Endothelial cell of umbilical vein (primary cell): ENCODE measurements at regions not wholly inside any gene's neighbourhood (a gene's known extent, or its start where the extent isn't known, plus 50 kb on each side); places are given as distances from the start of the nearest gene placed in this dataset.

Experiments
- BruUV-seq: library from RNA; stranded (reverse); fragments of 400-500 nt; replicated peaks from 2 replicates; lab custom pipeline; 2021; lab: Mats Ljungman, UMichigan
- CTCF ChIA-PET: fragments of 300-600, 350-600 bp; sonication (Branson Sonifier 250); formaldehyde crosslinking; loops from one replicate; lab custom pipeline; 2021; ENCODE audit warnings: antibody characterized with exemption, inconsistent platforms; lab: Charles Lee
- POLR2A ChIA-PET: fragments of 300-600, 350-600 bp; sonication (Branson Sonifier 250); formaldehyde crosslinking; loops from one replicate; lab custom pipeline; 2021; ENCODE audit warnings: antibody characterized with exemption, inconsistent platforms; lab: Charles Lee
- DNase-seq: peaks from one replicate; pipeline ENCODE4 v3.0.0-alpha.2; 2011; ENCODE audit warnings: low read depth, low spot score
- FAIRE-seq: peaks from 2 replicates; lab custom pipeline; 2011; peaks lifted over from hg19 to GRCh38; lab: Jason Lieb, UNC
- H2AFZ ChIP-seq: 2 replicates; pipeline ENCODE4 v1.6.0; 2012; ENCODE audit warnings: low read depth, low read length, control low read depth, inconsistent platforms
- H3K27ac ChIP-seq: 2 replicates; pipeline ENCODE4 v1.5.1; 2011; ENCODE audit warnings: low read depth, mild to moderate bottlenecking, control low read depth, low read length, moderate library complexity; ENCODE audit not compliant: insufficient read depth
- H3K27me3 ChIP-seq, 2 experiments: 2 replicates each; pipeline versions ENCODE4 v1.6.0 to v1.6.1; 2011; ENCODE audit warnings: low read length in 2 of 2, mixed read lengths in 1 of 2; ENCODE audit not compliant: control insufficient read depth in 2 of 2, insufficient read depth in 2 of 2
- H3K36me3 ChIP-seq, 2 experiments: 2 replicates in 1 of 2; 3 replicates in 1 of 2; pipeline ENCODE4 v1.5.1; 2011; ENCODE audit warnings: low read length in 2 of 2, mild to moderate bottlenecking in 1 of 2, moderate library complexity in 1 of 2; ENCODE audit not compliant: control insufficient read depth in 2 of 2, insufficient read depth in 2 of 2; ENCODE audit errors: extremely low read depth in 1 of 2
- H3K4me1 ChIP-seq: 3 replicates; pipeline ENCODE4 v1.5.1; 2011; ENCODE audit warnings: mild to moderate bottlenecking, low read length; ENCODE audit not compliant: control insufficient read depth, insufficient read depth; ENCODE audit errors: extremely low read depth
- H3K4me2 ChIP-seq: 2 replicates; pipeline ENCODE4 v1.6.1; 2011; ENCODE audit warnings: low read length, control low read depth, mixed read lengths; ENCODE audit not compliant: insufficient read depth
- H3K4me3 ChIP-seq, 3 experiments: fragments of 200-600 bp in 1 of 3; sonication (generic), shearing (Covaris generic) in 1 of 3; replicated peaks in 1 of 3; 2 replicates each; pipeline ENCODE4 v1.5.1; 2011 to 2016; ENCODE audit warnings: control low read depth in 3 of 3, low read length in 3 of 3, mild to moderate bottlenecking in 2 of 3, inconsistent platforms in 1 of 3, low read depth in 1 of 3, moderate library complexity in 1 of 3; ENCODE audit not compliant: insufficient read depth in 1 of 3
- H3K79me2 ChIP-seq: 2 replicates; pipeline ENCODE4 v1.6.0; 2012; ENCODE audit warnings: low read length, inconsistent platforms; ENCODE audit not compliant: control insufficient read depth, insufficient read depth
- H3K9ac ChIP-seq: replicated peaks from 2 replicates; pipeline ENCODE3; 2011; ENCODE audit warnings: low read length, control low read depth; ENCODE audit not compliant: insufficient read depth; ENCODE audit errors: extremely low read depth
- H3K9me1 ChIP-seq: replicated peaks from 3 replicates; pipeline ENCODE4 v1.6.0; 2011; ENCODE audit warnings: mild to moderate bottlenecking, low read length; ENCODE audit not compliant: control insufficient read depth, insufficient read depth; ENCODE audit errors: extremely low read depth
- H3K9me3 ChIP-seq: replicated peaks from 2 replicates; pipeline ENCODE4 v1.5.1; 2012; ENCODE audit warnings: low read length, inconsistent platforms; ENCODE audit not compliant: control insufficient read depth, insufficient read depth
- H4K20me1 ChIP-seq: replicated peaks from 2 replicates; pipeline ENCODE3; 2011; ENCODE audit warnings: mild to moderate bottlenecking, low read length; ENCODE audit not compliant: control insufficient read depth, insufficient read depth; ENCODE audit errors: extremely low read depth
- CTCF ChIP-seq, 2 donors: IDR thresholded peaks; 1 replicate in 1 of 2; 2 replicates in 1 of 2; pipeline ENCODE4 v1.5.1; 2011; ENCODE audit warnings: low read length in 2 of 2, mild to moderate bottlenecking in 2 of 2, moderate library complexity in 2 of 2, control low read depth in 1 of 2, inconsistent platforms in 1 of 2, low read depth in 1 of 2; ENCODE audit not compliant: insufficient read depth in 1 of 2; ENCODE audit errors: extremely low read depth in 1 of 2
- EZH2 ChIP-seq: IDR thresholded peaks from 2 replicates; pipeline ENCODE4 v1.6.1; 2012; ENCODE audit warnings: borderline replicate concordance, low read depth, mild to moderate bottlenecking, moderate library complexity, low read length, inconsistent platforms; ENCODE audit not compliant: severe bottlenecking
- FOS ChIP-seq: IDR thresholded peaks from 2 replicates; pipeline ENCODE4 v1.6.1; 2011; ENCODE audit warnings: mild to moderate bottlenecking, low read length, moderate library complexity, borderline replicate concordance; ENCODE audit not compliant: insufficient read depth
- GATA2 ChIP-seq: IDR thresholded peaks from 2 replicates; pipeline ENCODE4 v1.7.0; 2011; ENCODE audit warnings: low read depth, mild to moderate bottlenecking, moderate library complexity, mixed read lengths, low read length; ENCODE audit not compliant: insufficient read length, insufficient read depth
- JUN ChIP-seq: IDR thresholded peaks from 2 replicates; pipeline ENCODE4 v1.6.1; 2011; ENCODE audit warnings: borderline replicate concordance, low read depth; ENCODE audit not compliant: insufficient read length, insufficient read depth
- MAX ChIP-seq: IDR thresholded peaks from 2 replicates; pipeline ENCODE4 v1.6.1; 2011; ENCODE audit not compliant: insufficient read depth, insufficient read length
- MYC ChIP-seq: IDR thresholded peaks from one replicate; pipeline ENCODE4 v1.6.1; 2011; ENCODE audit warnings: mild to moderate bottlenecking, low read depth, low read length
- POLR2A ChIP-seq: IDR thresholded peaks from 2 replicates; pipeline ENCODE4 v1.6.1; 2012; ENCODE audit warnings: low read depth, mild to moderate bottlenecking, control low read depth, low read length
- POLR2AphosphoS5 ChIP-seq: IDR thresholded peaks from 2 replicates; pipeline ENCODE4 v1.6.1; 2012; ENCODE audit warnings: low read depth, mild to moderate bottlenecking, control low read depth, low read length, moderate library complexity; ENCODE audit not compliant: insufficient read depth
- dilution Hi-C: fragments of 300-500 bp; cut with MboI; formaldehyde crosslinking; loops from one replicate; pipeline ENCODE4 v1.15.0; 2019; ENCODE audit warnings: low sequenced_read_pairs; ENCODE audit not compliant: extremely low pct_ligation_motif_present
- intact Hi-C: fragments of 100-400 bp; cut with micrococcal nuclease; formaldehyde crosslinking; loops from one replicate; pipeline ENCODE4 v1.10.0; 2022

GRCh38 chr4:123496421-123496820 lies 99.8 kb downstream of the SPRY1 start:
- Histone ChIP-seq H3K27me3 (peaks cover 0 to 12% of the 10 kb centered on the region in 2 experiments), H3K9ac (no peak overlapping the region), H3K9me1 (no peaks in the 10 kb centered on the region), H4K20me1 (no peaks in the 10 kb centered on the region), H2AFZ (no peak overlapping the region), H3K27ac (no peak overlapping the region), H3K9me3 (no peaks in the 10 kb centered on the region), H3K4me3 (no peak overlapping the region), H3K36me3 (no peaks in the 10 kb centered on the region), H3K4me2 (no peak overlapping the region), H3K4me1 (no peaks in the 10 kb centered on the region), H3K79me2 (no peaks in the 10 kb centered on the region)
- no peak for FAIRE-seq
- ChIA-PET CTCF (no interaction called here), POLR2A (no interaction called here)
- no peak for DNase-seq
- dilution Hi-C loops = no loop called here
- no TSS peak for BruUV-seq
- TF ChIP-seq MAX (no peak), POLR2AphosphoS5 (no peak), JUN (no peak), CTCF (IDR thresholded peaks at IDR 0.05; ENCODE audit: extremely low read depth in 1 of 2, insufficient read depth in 1 of 2, low read depth in 1 of 2, low read length in 2 of 2) (no peak), POLR2A (no peak), EZH2 (no peak), FOS (no peak), MYC (no peak), GATA2 (no peak)
- intact Hi-C loops = no loop called here
